Activated naive CD4-positive, alpha-beta T cell treated with anti-CD3 and anti-CD28 coated beads, Interleukin-2, amount 50 U/mL, for 72 hours (primary cell): ENCODE measurements at regions not wholly inside any gene's neighbourhood (a gene's known extent, or its start where the extent isn't known, plus 50 kb on each side); places are given as distances from the start of the nearest gene placed in this dataset.

Experiments
- ATAC-seq, 2 donors: fragments of 150-1000 bp; cut with Tn5 transposase; 2 replicates each; pipeline ENCODE4 v1.10.0; 2021; ENCODE audit warnings: mild to moderate bottlenecking in 2 of 2, moderate library complexity in 2 of 2
- DNase-seq, 2 donors: peaks; one replicate each; pipeline ENCODE4 v3.0.0; 2021 to 2022; ENCODE audit warnings: low spot score in 2 of 2
- H3K27ac Mint-ChIP-seq, 2 donors: one replicate each; pipeline ENCODE4 v1.8.0; 2022; ENCODE audit warnings: mild to moderate bottlenecking in 2 of 2, mixed read lengths in 2 of 2
- H3K36me3 Mint-ChIP-seq, 2 donors: one replicate each; pipeline ENCODE4 v1.8.0; 2022; ENCODE audit warnings: mixed read lengths in 2 of 2
- H3K9me3 Mint-ChIP-seq, 2 donors: one replicate each; pipeline ENCODE4 v1.8.0; 2022; ENCODE audit warnings: mixed read lengths in 2 of 2

GRCh38 chr2:20544153-20544747, 97.4 kb downstream of the RHOB start:
- no peak overlapping the region for H3K27ac Mint-ChIP-seq
- no peaks in the 10 kb centered on the region for H3K36me3 Mint-ChIP-seq
- no peak for ATAC-seq
- no peak for DNase-seq
- H3K9me3 Mint-ChIP-seq = no peaks in the 10 kb centered on the region

GRCh38 chr2:20549144-20549543, 101.8 kb downstream of the HS1BP3 start:
- no peak for DNase-seq
- no peak overlapping the region for H3K27ac Mint-ChIP-seq
- no peak for ATAC-seq
- no peaks in the 10 kb centered on the region for H3K9me3 Mint-ChIP-seq
- H3K36me3 Mint-ChIP-seq = no peaks in the 10 kb centered on the region

GRCh38 chr2:20549691-20550348, 101.1 kb downstream of the HS1BP3 start:
- DNase-seq (no peak), ATAC-seq (no peak)
- H3K27ac Mint-ChIP-seq = no peak overlapping the region
- H3K36me3 Mint-ChIP-seq = no peaks in the 10 kb centered on the region
- no peaks in the 10 kb centered on the region for H3K9me3 Mint-ChIP-seq

- no peaks in the 10 kb centered on the region for H3K9me3 Mint-ChIP-seq
Observed at GRCh38 chr2:20551260-20551944, 99.5 kb downstream of the HS1BP3 start.

GRCh38 chr2:20551945-20552328, 99.0 kb downstream of the HS1BP3 start:
- H3K9me3 Mint-ChIP-seq = no peaks in the 10 kb centered on the region
- ATAC-seq = no peak
- DNase-seq = no peak
- peak overlapping the region in 1 of 2 donors; percentile 48 for H3K27ac Mint-ChIP-seq
- no peaks in the 10 kb centered on the region for H3K36me3 Mint-ChIP-seq

More at GRCh38 chr2:20551260-20551944, 99.5 kb downstream of the HS1BP3 start:
- Mint-ChIP-seq H3K27ac (no peak overlapping the region), H3K36me3 (no peaks in the 10 kb centered on the region)
- ATAC-seq (no peak), DNase-seq (no peak)

- no peak for ATAC-seq
- DNase-seq = no peak
- Mint-ChIP-seq H3K27ac (no peak overlapping the region), H3K9me3 (no peaks in the 10 kb centered on the region), H3K36me3 (no peaks in the 10 kb centered on the region)
Observed at GRCh38 chr2:20552847-20553246, 98.1 kb downstream of the HS1BP3 start.

- H3K36me3 Mint-ChIP-seq = no peaks in the 10 kb centered on the region
- DNase-seq (no peak), ATAC-seq (no peak)
- no peak overlapping the region for H3K27ac Mint-ChIP-seq
- H3K9me3 Mint-ChIP-seq = no peaks in the 10 kb centered on the region
Observed at GRCh38 chr2:20553580-20553979, 97.3 kb downstream of the HS1BP3 start.

GRCh38 chr2:20555954-20556353, 94.9 kb downstream of the HS1BP3 start:
- Mint-ChIP-seq H3K9me3 (no peaks in the 10 kb centered on the region), H3K36me3 (no peaks in the 10 kb centered on the region), H3K27ac (no peak overlapping the region)
- ATAC-seq (no peak), DNase-seq (no peak)

- no peaks in the 10 kb centered on the region for H3K36me3 Mint-ChIP-seq
- no peak for DNase-seq
- H3K9me3 Mint-ChIP-seq = no peaks in the 10 kb centered on the region
- no peak overlapping the region for H3K27ac Mint-ChIP-seq
- ATAC-seq = no peak
Observed at GRCh38 chr2:20556756-20557155, 94.1 kb downstream of the HS1BP3 start.

GRCh38 chr2:20557226-20557625, 93.7 kb downstream of the HS1BP3 start:
- ATAC-seq (no peak), DNase-seq (no peak)
- no peaks in the 10 kb centered on the region for H3K9me3 Mint-ChIP-seq
- no peaks in the 10 kb centered on the region for H3K36me3 Mint-ChIP-seq
- no peak overlapping the region for H3K27ac Mint-ChIP-seq

- ATAC-seq = no peak
- H3K9me3 Mint-ChIP-seq = no peaks in the 10 kb centered on the region
Observed at GRCh38 chr2:20557635-20558034, 93.3 kb downstream of the HS1BP3 start.

GRCh38 chr2:20558391-20559150, 92.3 kb downstream of the HS1BP3 start:
- ATAC-seq (no peak), DNase-seq (no peak)
- Mint-ChIP-seq H3K27ac (no peak overlapping the region), H3K9me3 (no peaks in the 10 kb centered on the region), H3K36me3 (no peaks in the 10 kb centered on the region)

More at GRCh38 chr2:20557635-20558034, 93.3 kb downstream of the HS1BP3 start:
- Mint-ChIP-seq H3K27ac (no peak overlapping the region), H3K36me3 (no peaks in the 10 kb centered on the region)
- no peak for DNase-seq

GRCh38 chr2:20559277-20559676, 91.6 kb downstream of the HS1BP3 start:
- no peak overlapping the region for H3K27ac Mint-ChIP-seq
- no peaks in the 10 kb centered on the region for H3K9me3 Mint-ChIP-seq
- no peak for ATAC-seq
- no peaks in the 10 kb centered on the region for H3K36me3 Mint-ChIP-seq
- no peak for DNase-seq

- DNase-seq (no peak), ATAC-seq (no peak)
- Mint-ChIP-seq H3K9me3 (no peaks in the 10 kb centered on the region), H3K27ac (no peak overlapping the region), H3K36me3 (no peaks in the 10 kb centered on the region)
Observed at GRCh38 chr2:20560011-20560410, 90.9 kb downstream of the HS1BP3 start.

- Mint-ChIP-seq H3K27ac (no peak overlapping the region), H3K36me3 (no peaks in the 10 kb centered on the region), H3K9me3 (no peaks in the 10 kb centered on the region)
- ATAC-seq (no peak), DNase-seq (no peak)
Observed at GRCh38 chr2:20560891-20561636, 89.8 kb downstream of the HS1BP3 start.

GRCh38 chr2:20561637-20562454, 89.1 kb downstream of the HS1BP3 start:
- DNase-seq (no peak), ATAC-seq (no peak)
- Mint-ChIP-seq H3K9me3 (no peaks in the 10 kb centered on the region), H3K27ac (no peak overlapping the region), H3K36me3 (no peaks in the 10 kb centered on the region)
